ENCODE measurements at regions not wholly inside any gene's neighbourhood (a gene's known extent, or its start where the extent isn't known, plus 50 kb on each side); places are given as distances from the start of the nearest gene placed in this dataset.

DNA sequence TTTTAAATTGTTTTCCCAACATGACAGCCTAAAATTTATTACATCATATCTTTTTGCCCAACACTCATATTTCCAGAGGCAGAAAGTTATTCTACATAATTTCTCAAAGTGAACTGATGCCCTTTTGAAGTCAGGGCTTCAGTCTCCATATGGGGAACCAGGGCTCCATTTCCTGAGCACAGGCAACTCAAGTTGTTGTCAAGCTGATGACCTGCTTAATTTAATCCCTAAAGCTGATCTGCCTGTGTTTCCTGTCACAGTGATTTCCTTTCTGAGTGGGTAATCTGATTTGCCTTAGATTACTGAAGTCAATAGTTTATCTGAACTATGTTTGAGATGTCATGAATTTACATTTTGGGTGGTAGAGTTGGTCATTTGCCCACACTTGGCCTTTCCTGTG lies 932.1 kb upstream of the MANEA start:
- no peak for TF ChIP-seq FOXM1 (IDR thresholded peaks at IDR 0.05; ENCODE audit: borderline replicate concordance, low read depth)
- TF ChIP-seq TAF1 (IDR thresholded peaks at IDR 0.05; ENCODE audit: low read depth) = no peak
- TF ChIP-seq MAX (IDR thresholded peaks at IDR 0.05) = no peak
- no peak for TF ChIP-seq EGR1 (IDR thresholded peaks at IDR 0.05)
- TF ChIP-seq CEBPB (IDR thresholded peaks at IDR 0.05) = no peak
- no peak for TF ChIP-seq CREB1 (IDR thresholded peaks at IDR 0.05; ENCODE audit: low read depth)
- TF ChIP-seq RAD21 (IDR thresholded peaks at IDR 0.05; ENCODE audit: low read depth) = no peak
- TF ChIP-seq EP300 (IDR thresholded peaks at IDR 0.05; ENCODE audit: borderline replicate concordance) = no peak
- no peak for TF ChIP-seq YY1 (IDR thresholded peaks at IDR 0.05; ENCODE audit: low read depth)
- TF ChIP-seq, protein P1, sequence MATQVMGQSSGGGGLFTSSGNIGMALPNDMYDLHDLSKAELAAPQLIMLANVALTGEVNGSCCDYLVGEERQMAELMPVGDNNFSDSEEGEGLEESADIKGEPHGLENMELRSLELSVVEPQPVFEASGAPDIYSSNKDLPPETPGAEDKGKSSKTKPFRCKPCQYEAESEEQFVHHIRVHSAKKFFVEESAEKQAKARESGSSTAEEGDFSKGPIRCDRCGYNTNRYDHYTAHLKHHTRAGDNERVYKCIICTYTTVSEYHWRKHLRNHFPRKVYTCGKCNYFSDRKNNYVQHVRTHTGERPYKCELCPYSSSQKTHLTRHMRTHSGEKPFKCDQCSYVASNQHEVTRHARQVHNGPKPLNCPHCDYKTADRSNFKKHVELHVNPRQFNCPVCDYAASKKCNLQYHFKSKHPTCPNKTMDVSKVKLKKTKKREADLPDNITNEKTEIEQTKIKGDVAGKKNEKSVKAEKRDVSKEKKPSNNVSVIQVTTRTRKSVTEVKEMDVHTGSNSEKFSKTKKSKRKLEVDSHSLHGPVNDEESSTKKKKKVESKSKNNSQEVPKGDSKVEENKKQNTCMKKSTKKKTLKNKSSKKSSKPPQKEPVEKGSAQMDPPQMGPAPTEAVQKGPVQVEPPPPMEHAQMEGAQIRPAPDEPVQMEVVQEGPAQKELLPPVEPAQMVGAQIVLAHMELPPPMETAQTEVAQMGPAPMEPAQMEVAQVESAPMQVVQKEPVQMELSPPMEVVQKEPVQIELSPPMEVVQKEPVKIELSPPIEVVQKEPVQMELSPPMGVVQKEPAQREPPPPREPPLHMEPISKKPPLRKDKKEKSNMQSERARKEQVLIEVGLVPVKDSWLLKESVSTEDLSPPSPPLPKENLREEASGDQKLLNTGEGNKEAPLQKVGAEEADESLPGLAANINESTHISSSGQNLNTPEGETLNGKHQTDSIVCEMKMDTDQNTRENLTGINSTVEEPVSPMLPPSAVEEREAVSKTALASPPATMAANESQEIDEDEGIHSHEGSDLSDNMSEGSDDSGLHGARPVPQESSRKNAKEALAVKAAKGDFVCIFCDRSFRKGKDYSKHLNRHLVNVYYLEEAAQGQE (IDR thresholded peaks at IDR 0.05; ENCODE audit: low read depth) = no peak
- no peak for TF ChIP-seq TEAD4 (IDR thresholded peaks at IDR 0.05)
- no peak for TF ChIP-seq ZBTB7A (IDR thresholded peaks at IDR 0.05; ENCODE audit: low read depth)
- TF ChIP-seq NFIC (IDR thresholded peaks at IDR 0.05) = no peak
- TF ChIP-seq USF1 (IDR thresholded peaks at IDR 0.05) = no peak
